ENCODE measurements at regions not wholly inside any gene's neighbourhood (a gene's known extent, or its start where the extent isn't known, plus 50 kb on each side); places are given as distances from the start of the nearest gene placed in this dataset.
"Not testable (repeated sequence)": the region's sequence is repeated elsewhere in the genome, so short reads cannot be mapped to it uniquely, and the experiment has no call there.

- Histone ChIP-seq H3K9ac (ENCODE audit: low read depth in 1 of 2, low read length in 2 of 2) (no peak overlapping the region), H3K4me3 (ENCODE audit: low read depth in 1 of 3, low read length in 3 of 3) (no peak overlapping the region), H3K9me3 (ENCODE audit: control insufficient read depth in 4 of 4, low read length in 3 of 4) (no peaks in the 10 kb centered on the region), H3K27ac (ENCODE audit: low read depth in 1 of 2, low read length in 2 of 2) (no peak overlapping the region), H3K27me3 (ENCODE audit: control insufficient read depth in 4 of 4, insufficient read depth in 4 of 4, low read length in 3 of 4) (no peaks in the 10 kb centered on the region), H3K4me1 (ENCODE audit: control insufficient read depth in 4 of 4, insufficient read depth in 4 of 4, low read length in 3 of 4) (no peaks in the 10 kb centered on the region), H3K36me3 (ENCODE audit: control insufficient read depth in 4 of 4, insufficient read depth in 3 of 4, low read depth in 1 of 4, low read length in 3 of 4) (no peaks in the 10 kb centered on the region)
- DNase-seq (ENCODE audit: low spot score) = no peak
- TF ChIP-seq FOXA1 (IDR thresholded peaks at IDR 0.05) (no peak), REST (IDR thresholded peaks at IDR 0.05) (no peak), TAF1 (conservative IDR thresholded peaks at IDR 0.05) (no peak), ZBTB33 (IDR thresholded peaks at IDR 0.05) (no peak), MAX (IDR thresholded peaks at IDR 0.05) (no peak), NR2F2 (IDR thresholded peaks at IDR 0.05) (no peak), RXRA (IDR thresholded peaks at IDR 0.05) (no peak), YY1 (IDR thresholded peaks at IDR 0.05) (no peak), SP1 (IDR thresholded peaks at IDR 0.05) (no peak), CTCF (IDR thresholded peaks at IDR 0.05; ENCODE audit: low read depth, low read length, missing input control) (no peak), FOXA2 (IDR thresholded peaks at IDR 0.05) (no peak), RAD21 (IDR thresholded peaks at IDR 0.05) (no peak), HNF4G (IDR thresholded peaks at IDR 0.05) (no peak)
- 97% methylated on average over 1 of the region's 1 CpG for WGBS
Measured at GRCh38 chr3:178205740-178206139, 330.5 kb upstream of the KCNMB2 start.

GRCh38 chr3:178206521-178206920 is 329.7 kb upstream of the KCNMB2 start:
- H3K9ac ChIP-seq (ENCODE audit: low read depth in 1 of 2, low read length in 2 of 2) = no peak overlapping the region
- H3K36me3 ChIP-seq (ENCODE audit: control insufficient read depth in 4 of 4, insufficient read depth in 3 of 4, low read depth in 1 of 4, low read length in 3 of 4) = no peaks in the 10 kb centered on the region
- 89% methylated on average over 3 of the region's 3 CpGs for WGBS
- no peak overlapping the region for H3K4me3 ChIP-seq (ENCODE audit: low read depth in 1 of 3, low read length in 3 of 3)
- no peaks in the 10 kb centered on the region for H3K9me3 ChIP-seq (ENCODE audit: control insufficient read depth in 4 of 4, low read length in 3 of 4)
- DNase-seq (ENCODE audit: low spot score) = no peak
- no peak for TF ChIP-seq EGR1 (IDR thresholded peaks at IDR 0.05; ENCODE audit: low read depth in 2 of 2)
- no peaks in the 10 kb centered on the region for H3K27me3 ChIP-seq (ENCODE audit: control insufficient read depth in 4 of 4, insufficient read depth in 4 of 4, low read length in 3 of 4)
- no peak overlapping the region for H3K27ac ChIP-seq (ENCODE audit: low read depth in 1 of 2, low read length in 2 of 2)
- no peaks in the 10 kb centered on the region for H3K4me1 ChIP-seq (ENCODE audit: control insufficient read depth in 4 of 4, insufficient read depth in 4 of 4, low read length in 3 of 4)

- not testable (repeated sequence) for H3K27me3 ChIP-seq (ENCODE audit: control insufficient read depth in 4 of 4, insufficient read depth in 4 of 4, low read length in 3 of 4); H3K9me3 ChIP-seq (ENCODE audit: control insufficient read depth in 4 of 4, low read length in 3 of 4); H3K9ac ChIP-seq (ENCODE audit: low read depth in 1 of 2, low read length in 2 of 2); H3K27ac ChIP-seq (ENCODE audit: low read depth in 1 of 2, low read length in 2 of 2); H3K36me3 ChIP-seq (ENCODE audit: control insufficient read depth in 4 of 4, insufficient read depth in 3 of 4, low read depth in 1 of 4, low read length in 3 of 4); H3K4me3 ChIP-seq (ENCODE audit: low read depth in 1 of 3, low read length in 3 of 3); H3K4me1 ChIP-seq (ENCODE audit: control insufficient read depth in 4 of 4, insufficient read depth in 4 of 4, low read length in 3 of 4); DNase-seq (ENCODE audit: low spot score)
- 79% methylated on average over 2 of the region's 2 CpGs for WGBS
Measured at GRCh38 chr3:178207161-178207560, 329.1 kb upstream of the KCNMB2 start.

- not testable (repeated sequence) for DNase-seq (ENCODE audit: low spot score); H3K36me3 ChIP-seq (ENCODE audit: control insufficient read depth in 4 of 4, insufficient read depth in 3 of 4, low read depth in 1 of 4, low read length in 3 of 4); H3K4me1 ChIP-seq (ENCODE audit: control insufficient read depth in 4 of 4, insufficient read depth in 4 of 4, low read length in 3 of 4); H3K27ac ChIP-seq (ENCODE audit: low read depth in 1 of 2, low read length in 2 of 2); H3K9ac ChIP-seq (ENCODE audit: low read depth in 1 of 2, low read length in 2 of 2); H3K9me3 ChIP-seq (ENCODE audit: control insufficient read depth in 4 of 4, low read length in 3 of 4); H3K27me3 ChIP-seq (ENCODE audit: control insufficient read depth in 4 of 4, insufficient read depth in 4 of 4, low read length in 3 of 4); H3K4me3 ChIP-seq (ENCODE audit: low read depth in 1 of 3, low read length in 3 of 3)
- 83% methylated on average over 9 of the region's 9 CpGs for WGBS
Measured at GRCh38 chr3:178207627-178208026, 328.6 kb upstream of the KCNMB2 start.

GRCh38 chr3:178209116-178209515 is 327.1 kb upstream of the KCNMB2 start:
- 97% methylated on average over 1 of the region's 1 CpG for WGBS
- H3K9ac ChIP-seq (ENCODE audit: low read depth in 1 of 2, low read length in 2 of 2); H3K27ac ChIP-seq (ENCODE audit: low read depth in 1 of 2, low read length in 2 of 2); H3K4me1 ChIP-seq (ENCODE audit: control insufficient read depth in 4 of 4, insufficient read depth in 4 of 4, low read length in 3 of 4); H3K4me3 ChIP-seq (ENCODE audit: low read depth in 1 of 3, low read length in 3 of 3); H3K9me3 ChIP-seq (ENCODE audit: control insufficient read depth in 4 of 4, low read length in 3 of 4); DNase-seq (ENCODE audit: low spot score); H3K27me3 ChIP-seq (ENCODE audit: control insufficient read depth in 4 of 4, insufficient read depth in 4 of 4, low read length in 3 of 4); H3K36me3 ChIP-seq (ENCODE audit: control insufficient read depth in 4 of 4, insufficient read depth in 3 of 4, low read depth in 1 of 4, low read length in 3 of 4): not testable (repeated sequence)
